Prostate gland (tissue), 2 donors: ENCODE measurements at regions not wholly inside any gene's neighbourhood (a gene's known extent, or its start where the extent isn't known, plus 50 kb on each side); places are given as distances from the start of the nearest gene placed in this dataset.

Experiments
- POLR2A ChIP-seq: fragments of 450-650 bp; IDR thresholded peaks from one replicate; pipeline ENCODE4 v1.6.1; 2016; ENCODE audit warnings: antibody characterized with exemption, mild to moderate bottlenecking
- POLR2AphosphoS5 ChIP-seq: sonication (generic); formaldehyde crosslinking; IDR thresholded peaks from one replicate; pipeline ENCODE4 v1.6.1; 2017; ENCODE audit warnings: antibody characterized with exemption
- TF ChIP-seq, protein P1 (sequence below), 4 experiments: fragments of 200-600 bp in 2 of 4; fragments of 450-650 bp in 2 of 4; sonication (generic) in 2 of 4; IDR thresholded peaks; 1 replicate in 3 of 4; 2 replicates in 1 of 4; pipeline ENCODE4 v1.5.1; 2016 to 2019; ENCODE audit warnings: antibody characterized with exemption in 4 of 4, mild to moderate bottlenecking in 2 of 4, moderate library complexity in 2 of 4

DNA sequence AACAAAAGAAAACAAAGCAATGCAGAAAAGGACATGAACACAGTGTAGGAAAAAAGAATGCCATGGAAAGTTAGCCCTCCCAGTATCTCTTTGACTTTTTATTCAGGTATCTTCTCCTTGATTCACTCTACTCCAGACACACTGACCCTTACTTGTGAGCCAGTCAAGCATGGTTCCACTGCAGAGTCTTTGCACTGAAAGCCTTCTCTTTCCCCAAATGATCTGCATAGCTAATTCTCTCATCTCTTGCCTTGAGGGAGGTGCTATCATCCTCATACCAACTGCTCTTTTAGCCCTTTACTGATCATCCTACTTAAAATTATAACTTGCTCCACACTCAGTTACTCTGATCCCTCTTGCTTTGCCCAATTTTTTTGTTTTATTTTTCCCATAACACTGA lies 101.2 kb upstream of the SLC16A7 start:
- TF ChIP-seq, protein P1, sequence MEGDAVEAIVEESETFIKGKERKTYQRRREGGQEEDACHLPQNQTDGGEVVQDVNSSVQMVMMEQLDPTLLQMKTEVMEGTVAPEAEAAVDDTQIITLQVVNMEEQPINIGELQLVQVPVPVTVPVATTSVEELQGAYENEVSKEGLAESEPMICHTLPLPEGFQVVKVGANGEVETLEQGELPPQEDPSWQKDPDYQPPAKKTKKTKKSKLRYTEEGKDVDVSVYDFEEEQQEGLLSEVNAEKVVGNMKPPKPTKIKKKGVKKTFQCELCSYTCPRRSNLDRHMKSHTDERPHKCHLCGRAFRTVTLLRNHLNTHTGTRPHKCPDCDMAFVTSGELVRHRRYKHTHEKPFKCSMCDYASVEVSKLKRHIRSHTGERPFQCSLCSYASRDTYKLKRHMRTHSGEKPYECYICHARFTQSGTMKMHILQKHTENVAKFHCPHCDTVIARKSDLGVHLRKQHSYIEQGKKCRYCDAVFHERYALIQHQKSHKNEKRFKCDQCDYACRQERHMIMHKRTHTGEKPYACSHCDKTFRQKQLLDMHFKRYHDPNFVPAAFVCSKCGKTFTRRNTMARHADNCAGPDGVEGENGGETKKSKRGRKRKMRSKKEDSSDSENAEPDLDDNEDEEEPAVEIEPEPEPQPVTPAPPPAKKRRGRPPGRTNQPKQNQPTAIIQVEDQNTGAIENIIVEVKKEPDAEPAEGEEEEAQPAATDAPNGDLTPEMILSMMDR (IDR thresholded peaks at IDR 0.05) = no peak
- TF ChIP-seq POLR2AphosphoS5 (no peak), POLR2A (no peak)
